Natural killer cell (primary cell): ENCODE measurements at regions not wholly inside any gene's neighbourhood (a gene's known extent, or its start where the extent isn't known, plus 50 kb on each side); places are given as distances from the start of the nearest gene placed in this dataset.

ENCODE experiments used
- ATAC-seq, 3 donors: fragments of 150-1000 bp in 2 of 3; fragments of 200-7000 bp in 1 of 3; cut with Tn5 transposase; 1 replicate in 1 of 3; 2 replicates in 2 of 3; pipeline ENCODE4 v1.10.0; 2021; ENCODE audit warnings: mild to moderate bottlenecking in 2 of 3, moderate library complexity in 2 of 3
- DNase-seq, 2 donors: peaks; one replicate each; pipeline versions ENCODE4 v3.0.0 to v3.0.0-alpha.2; 2013 to 2021; ENCODE audit warnings: mixed read lengths in 1 of 2
- H3K27ac ChIP-seq: one replicate; pipeline ENCODE4 v1.5.1; 2013; ENCODE audit warnings: mild to moderate bottlenecking, low read length
- H3K27me3 ChIP-seq: one replicate; pipeline ENCODE4 v1.6.1; 2013; ENCODE audit warnings: low read length; ENCODE audit not compliant: control insufficient read depth, insufficient read depth
- H3K36me3 ChIP-seq: one replicate; pipeline ENCODE4 v1.6.1; 2013; ENCODE audit warnings: low read length; ENCODE audit not compliant: control insufficient read depth, insufficient read depth
- H3K4me1 ChIP-seq: one replicate; pipeline ENCODE4 v1.6.1; 2013; ENCODE audit warnings: low read length; ENCODE audit not compliant: control insufficient read depth, insufficient read depth
- H3K4me3 ChIP-seq: one replicate; pipeline ENCODE4 v1.5.1; 2013; ENCODE audit warnings: low read length
- H3K9me3 ChIP-seq: one replicate; pipeline ENCODE4 v1.6.1; 2013; ENCODE audit warnings: low read length; ENCODE audit not compliant: control insufficient read depth, insufficient read depth
- H3K27ac Mint-ChIP-seq, 2 donors: one replicate each; pipeline ENCODE4 v1.8.0; 2022; ENCODE audit warnings: mild to moderate bottlenecking in 2 of 2, mixed read lengths in 2 of 2, moderate library complexity in 1 of 2
- H3K27me3 Mint-ChIP-seq, 2 donors: one replicate each; pipeline ENCODE4 v1.8.0; 2022; ENCODE audit warnings: low read depth in 2 of 2, mixed read lengths in 2 of 2
- H3K36me3 Mint-ChIP-seq: one replicate; pipeline ENCODE4 v1.8.0; 2022; ENCODE audit warnings: mixed read lengths
- H3K4me1 Mint-ChIP-seq, 2 donors: one replicate each; pipeline ENCODE4 v1.8.0; 2022; ENCODE audit warnings: mixed read lengths in 2 of 2
- H3K4me3 Mint-ChIP-seq: one replicate; pipeline ENCODE4 v1.8.0; 2022; ENCODE audit warnings: mild to moderate bottlenecking, moderate library complexity, mixed read lengths
- H3K9me3 Mint-ChIP-seq, 2 donors: one replicate each; pipeline ENCODE4 v1.8.0; 2022; ENCODE audit warnings: mixed read lengths in 2 of 2
- CTCF ChIP-seq: fragments of 200-600 bp; IDR thresholded peaks from one replicate; pipeline ENCODE4 v1.8.0; 2022; ENCODE audit warnings: antibody characterized with exemption
- WGBS: methylation state at CpG from one replicate; pipeline ENCODE4 v1.1.7; 2013; ENCODE audit warnings: missing lambda C conversion rate; ENCODE audit not compliant: insufficient coverage; 5-methylcytosine and 5-hydroxymethylcytosine counted together
- intact Hi-C: fragments of 100-400 bp; cut with micrococcal nuclease; formaldehyde crosslinking; loops from one replicate; pipeline ENCODE4 v1.14.2; 2022

GRCh38 chr2:120418174-120418787, 72.3 kb downstream of the INHBB start:
- Mint-ChIP-seq H3K27ac (no peak overlapping the region), H3K4me1 (no peaks in the 10 kb centered on the region), H3K9me3 (no peaks in the 10 kb centered on the region), H3K27me3 (peaks cover 11 to 16% of the 10 kb centered on the region in 2 donors), H3K4me3 (no peak overlapping the region), H3K36me3 (no peaks in the 10 kb centered on the region)
- ATAC-seq (no peak), DNase-seq (no peak)
- no peaks in the 10 kb centered on the region for H3K9me3 ChIP-seq
- no peak overlapping the region for H3K27ac ChIP-seq
- H3K36me3 ChIP-seq, result no peaks in the 10 kb centered on the region
- TF ChIP-seq CTCF, result no peak
- H3K4me1 ChIP-seq, result no peaks in the 10 kb centered on the region
- H3K27me3 ChIP-seq, result no peaks in the 10 kb centered on the region
- H3K4me3 ChIP-seq, result no peak overlapping the region
- intact Hi-C loops, result no loop called here
- WGBS, result 79% methylated on average over 13 of the region's 13 CpGs

- Histone ChIP-seq H3K9me3 (no peaks in the 10 kb centered on the region), H3K36me3 (no peaks in the 10 kb centered on the region), H3K27me3 (no peaks in the 10 kb centered on the region), H3K4me3 (no peak overlapping the region), H3K27ac (no peak overlapping the region), H3K4me1 (no peaks in the 10 kb centered on the region)
- TF ChIP-seq CTCF, result no peak
- ATAC-seq (no peak), DNase-seq (no peak)
- Mint-ChIP-seq H3K9me3 (no peaks in the 10 kb centered on the region), H3K4me3 (no peak overlapping the region), H3K27me3 (peaks cover 3 to 15% of the 10 kb centered on the region in 2 donors), H3K4me1 (no peaks in the 10 kb centered on the region), H3K36me3 (no peaks in the 10 kb centered on the region), H3K27ac (no peak overlapping the region)
- intact Hi-C loops, result no loop called here
- WGBS, result 66% methylated on average over 5 of the region's 6 CpGs
Measured at GRCh38 chr2:120419073-120419472, 73.1 kb downstream of the INHBB start.

GRCh38 chr2:120419955-120420354, 74.0 kb downstream of the INHBB start:
- H3K27me3 ChIP-seq, result no peaks in the 10 kb centered on the region
- no peaks in the 10 kb centered on the region for H3K36me3 ChIP-seq
- H3K9me3 ChIP-seq, result no peaks in the 10 kb centered on the region
- no peak for TF ChIP-seq CTCF
- H3K27me3 Mint-ChIP-seq, result peaks cover 0 to 13% of the 10 kb centered on the region in 2 donors
- H3K9me3 Mint-ChIP-seq, result no peaks in the 10 kb centered on the region
- no peaks in the 10 kb centered on the region for H3K36me3 Mint-ChIP-seq
- H3K4me1 Mint-ChIP-seq, result no peaks in the 10 kb centered on the region
- DNase-seq (no peak), ATAC-seq (no peak)
- no peak overlapping the region for H3K27ac Mint-ChIP-seq
- no peak overlapping the region for H3K4me3 Mint-ChIP-seq
- intact Hi-C loops, result no loop called here
- H3K27ac ChIP-seq, result no peak overlapping the region
- no peaks in the 10 kb centered on the region for H3K4me1 ChIP-seq
- H3K4me3 ChIP-seq, result no peak overlapping the region

GRCh38 chr2:120421126-120421829, 75.3 kb downstream of the INHBB start:
- Histone ChIP-seq H3K36me3 (no peaks in the 10 kb centered on the region), H3K27me3 (no peaks in the 10 kb centered on the region), H3K4me1 (no peaks in the 10 kb centered on the region), H3K27ac (no peak overlapping the region), H3K9me3 (no peaks in the 10 kb centered on the region), H3K4me3 (no peak overlapping the region)
- no peak overlapping the region for H3K27ac Mint-ChIP-seq
- peaks cover 0 to 13% of the 10 kb centered on the region in 2 donors for H3K27me3 Mint-ChIP-seq
- no peaks in the 10 kb centered on the region for H3K9me3 Mint-ChIP-seq
- H3K4me1 Mint-ChIP-seq, result no peaks in the 10 kb centered on the region
- intact Hi-C loops, result no loop called here
- no peak for TF ChIP-seq CTCF
- no peaks in the 10 kb centered on the region for H3K36me3 Mint-ChIP-seq
- no peak for DNase-seq
- 76% methylated on average over 12 of the region's 12 CpGs for WGBS
- ATAC-seq, result no peak
- no peak overlapping the region for H3K4me3 Mint-ChIP-seq
